Activated CD4-positive, alpha-beta memory T cell treated with anti-CD3 and anti-CD28 coated beads for 36 hours (primary cell): ENCODE measurements at regions not wholly inside any gene's neighbourhood (a gene's known extent, or its start where the extent isn't known, plus 50 kb on each side); places are given as distances from the start of the nearest gene placed in this dataset.

Experiments used
- CTCF ChIA-PET: fragments of 350-600 bp; sonication (Branson Sonifier 250); formaldehyde crosslinking; loops from one replicate; lab custom pipeline; 2021; ENCODE audit warnings: antibody characterized with exemption, inconsistent platforms; lab: Charles Lee
- POLR2A ChIA-PET: fragments of 350-600 bp; sonication (Branson Sonifier 250); formaldehyde crosslinking; loops from one replicate; lab custom pipeline; 2021; ENCODE audit warnings: antibody characterized with exemption; lab: Charles Lee
- DNase-seq: peaks from one replicate; pipeline ENCODE4 v3.0.0-alpha.2; 2020
- H3K27ac Mint-ChIP-seq: one replicate; pipeline ENCODE4 v1.8.0; 2021; ENCODE audit warnings: mixed read lengths
- H3K27me3 Mint-ChIP-seq: one replicate; pipeline ENCODE4 v1.8.0; 2021; ENCODE audit warnings: mixed read lengths
- H3K36me3 Mint-ChIP-seq: one replicate; pipeline ENCODE4 v1.8.0; 2021; ENCODE audit warnings: mixed read lengths
- H3K4me1 Mint-ChIP-seq: one replicate; pipeline ENCODE4 v1.8.0; 2021; ENCODE audit warnings: low read depth, mixed read lengths
- H3K4me3 Mint-ChIP-seq: one replicate; pipeline ENCODE4 v1.8.0; 2021; ENCODE audit warnings: mild to moderate bottlenecking, mixed read lengths
- H3K9me3 Mint-ChIP-seq: one replicate; pipeline ENCODE4 v1.8.0; 2021; ENCODE audit warnings: mixed read lengths
- intact Hi-C: fragments of 100-400 bp; cut with micrococcal nuclease; formaldehyde crosslinking; loops from one replicate; pipeline ENCODE4 v1.15.1; 2023

DNA sequence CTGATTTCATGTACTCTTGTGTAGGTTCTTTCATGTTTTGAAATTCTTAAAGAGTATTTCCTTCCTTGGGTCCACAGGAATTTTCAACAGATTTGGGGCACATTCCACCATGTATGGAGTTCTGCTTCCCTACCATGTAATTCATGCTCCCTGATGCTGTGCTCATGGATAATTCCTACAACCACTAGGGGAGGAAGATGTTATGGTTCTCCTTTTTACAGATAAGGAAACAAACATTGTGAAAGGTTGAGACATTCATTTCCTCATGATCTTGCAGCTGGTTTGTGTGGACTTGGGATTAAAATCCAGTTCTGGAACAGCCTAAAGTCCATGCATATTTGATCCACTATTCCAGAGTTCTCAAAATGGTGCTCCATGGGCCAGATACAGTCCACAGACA, 174.9 kb upstream of the FRMD4B start:
- Mint-ChIP-seq H3K4me3 (no peak overlapping the region), H3K27me3 (no peaks in the 10 kb centered on the region), H3K4me1 (no peaks in the 10 kb centered on the region), H3K36me3 (no peaks in the 10 kb centered on the region), H3K27ac (no peak overlapping the region), H3K9me3 (no peaks in the 10 kb centered on the region)
- POLR2A ChIA-PET, result no interaction called here
- CTCF ChIA-PET, result no interaction called here
- DNase-seq, result no peak
- intact Hi-C loops, result no loop called here

DNA sequence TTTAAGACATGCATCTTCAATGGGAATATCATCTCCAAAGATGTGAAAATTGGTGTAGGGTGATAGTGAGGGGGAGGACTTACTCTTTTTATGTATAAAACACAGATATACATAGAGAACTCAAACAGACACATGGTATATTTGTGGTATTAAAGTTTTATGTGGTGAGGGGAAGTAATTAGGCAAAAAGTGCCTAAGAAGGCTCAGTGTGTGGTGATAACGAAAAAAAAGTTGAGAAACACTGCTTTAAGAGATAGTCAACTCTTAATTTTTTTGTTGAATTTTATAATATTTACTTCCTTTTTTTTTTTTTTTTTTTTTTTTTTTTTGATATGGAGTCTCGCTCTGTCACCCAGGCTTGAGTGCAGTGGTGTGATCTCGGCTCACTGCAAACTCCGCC, 174.2 kb upstream of the FRMD4B start:
- Mint-ChIP-seq H3K4me1 (no peaks in the 10 kb centered on the region), H3K9me3 (no peaks in the 10 kb centered on the region), H3K4me3 (no peak overlapping the region), H3K27ac (no peak overlapping the region), H3K27me3 (no peaks in the 10 kb centered on the region), H3K36me3 (no peaks in the 10 kb centered on the region)
- ChIA-PET POLR2A (no interaction called here), CTCF (no interaction called here)
- intact Hi-C loops, result no loop called here
- DNase-seq, result no peak

DNA sequence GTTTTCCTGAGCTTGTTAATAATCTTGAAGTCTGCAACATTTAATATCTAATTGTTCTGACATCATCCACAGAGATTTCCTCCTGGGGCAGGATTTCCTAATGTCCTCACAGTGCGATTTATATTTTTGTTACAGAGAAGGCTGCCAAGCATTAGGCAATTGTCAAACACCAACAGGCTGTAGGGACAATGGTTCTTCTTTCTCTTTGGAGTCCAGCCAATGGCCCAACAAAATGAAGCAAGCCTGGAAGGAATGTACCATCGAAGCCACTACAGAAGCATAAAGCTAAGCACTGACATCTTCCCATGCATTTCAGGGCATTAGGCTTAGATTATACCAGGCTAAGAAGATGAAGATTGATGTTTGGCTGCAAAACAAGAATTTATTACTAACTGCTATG, 173.0 kb upstream of the FRMD4B start:
- POLR2A ChIA-PET, result no interaction called here
- Mint-ChIP-seq H3K4me3 (no peak overlapping the region), H3K4me1 (no peaks in the 10 kb centered on the region), H3K36me3 (no peaks in the 10 kb centered on the region), H3K27ac (no peak overlapping the region), H3K27me3 (no peaks in the 10 kb centered on the region), H3K9me3 (no peaks in the 10 kb centered on the region)
- intact Hi-C loops, result no loop called here
- DNase-seq, result no peak
- CTCF ChIA-PET, result no interaction called here

DNA sequence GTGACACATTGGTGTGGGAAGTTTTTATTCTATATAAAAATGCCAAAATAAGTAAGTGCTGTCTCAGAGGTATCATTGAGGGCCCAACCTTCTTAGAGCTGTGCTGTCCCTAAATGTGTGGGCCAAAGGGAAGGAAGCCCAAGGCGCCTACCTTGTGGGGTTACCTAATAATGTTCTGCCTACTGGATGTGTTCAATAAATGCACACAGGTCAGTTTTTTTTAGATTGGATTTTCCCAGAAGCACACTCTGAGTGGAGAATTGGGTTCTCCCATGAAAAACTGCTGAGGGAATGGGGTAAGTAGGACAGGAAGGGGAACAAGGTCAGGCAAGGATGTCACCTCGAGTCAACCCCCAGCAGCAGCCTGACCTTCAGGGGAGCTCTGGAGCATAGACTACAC, 168.7 kb upstream of the FRMD4B start:
- H3K36me3 Mint-ChIP-seq, result no peaks in the 10 kb centered on the region
- H3K27ac Mint-ChIP-seq, result no peak overlapping the region
- no peaks in the 10 kb centered on the region for H3K9me3 Mint-ChIP-seq
- intact Hi-C loops, result no loop called here
- no peaks in the 10 kb centered on the region for H3K27me3 Mint-ChIP-seq
- no peak for DNase-seq
- H3K4me3 Mint-ChIP-seq, result no peak overlapping the region
- ChIA-PET POLR2A (no interaction called here), CTCF (no interaction called here)
- no peaks in the 10 kb centered on the region for H3K4me1 Mint-ChIP-seq

DNA sequence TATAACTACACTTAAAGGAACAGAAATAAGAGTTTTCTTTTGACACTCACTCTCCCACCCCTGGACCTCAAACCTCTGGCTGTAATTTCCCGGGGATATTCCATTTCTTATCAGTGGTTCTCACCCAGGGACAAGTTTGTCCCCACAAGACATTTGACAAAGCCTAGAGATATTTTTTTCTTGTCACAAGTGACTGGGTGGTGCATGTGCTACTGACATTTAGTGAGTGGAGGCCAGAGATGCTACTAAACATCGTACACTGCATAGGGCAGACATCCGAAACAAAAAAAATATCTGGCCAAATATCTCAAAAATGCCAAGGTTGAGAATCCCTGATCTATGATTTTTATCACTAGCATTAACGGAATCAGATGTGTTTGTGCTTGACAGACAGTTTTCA, 168.0 kb upstream of the FRMD4B start:
- intact Hi-C loops, result no loop called here
- Mint-ChIP-seq H3K36me3 (no peaks in the 10 kb centered on the region), H3K27me3 (no peaks in the 10 kb centered on the region), H3K9me3 (no peaks in the 10 kb centered on the region), H3K4me3 (no peak overlapping the region), H3K4me1 (no peaks in the 10 kb centered on the region), H3K27ac (no peak overlapping the region)
- DNase-seq, result no peak
- ChIA-PET CTCF (no interaction called here), POLR2A (no interaction called here)

DNA sequence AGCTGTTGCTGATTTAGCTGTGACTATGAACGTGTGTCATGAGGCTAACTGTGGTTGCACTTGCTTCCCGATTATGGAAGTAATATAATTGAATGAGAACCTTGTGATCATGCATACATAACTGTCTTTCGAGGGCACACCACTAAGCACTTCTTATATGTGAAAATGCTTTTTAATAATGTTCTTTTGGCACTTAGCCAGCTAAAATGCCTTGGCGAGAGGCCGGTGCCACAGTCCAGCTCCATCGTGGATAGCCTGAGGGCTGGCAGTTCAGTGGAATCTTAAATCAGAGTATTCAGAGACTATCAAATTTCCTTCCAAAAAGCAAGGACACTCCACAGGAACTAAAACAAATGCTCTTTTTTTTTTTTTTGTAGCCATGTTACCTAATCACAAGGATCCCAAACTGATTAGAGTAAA, 161.6 kb upstream of the FRMD4B start:
- Mint-ChIP-seq H3K36me3 (no peaks in the 10 kb centered on the region), H3K27ac (no peak overlapping the region), H3K4me1 (peaks cover 2% of the 10 kb centered on the region), H3K4me3 (no peak overlapping the region), H3K27me3 (peaks cover 10% of the 10 kb centered on the region), H3K9me3 (no peaks in the 10 kb centered on the region)
- DNase-seq, result no peak
- POLR2A ChIA-PET, result no interaction called here
- intact Hi-C loops, result no loop called here
- CTCF ChIA-PET, result no interaction called here

DNA sequence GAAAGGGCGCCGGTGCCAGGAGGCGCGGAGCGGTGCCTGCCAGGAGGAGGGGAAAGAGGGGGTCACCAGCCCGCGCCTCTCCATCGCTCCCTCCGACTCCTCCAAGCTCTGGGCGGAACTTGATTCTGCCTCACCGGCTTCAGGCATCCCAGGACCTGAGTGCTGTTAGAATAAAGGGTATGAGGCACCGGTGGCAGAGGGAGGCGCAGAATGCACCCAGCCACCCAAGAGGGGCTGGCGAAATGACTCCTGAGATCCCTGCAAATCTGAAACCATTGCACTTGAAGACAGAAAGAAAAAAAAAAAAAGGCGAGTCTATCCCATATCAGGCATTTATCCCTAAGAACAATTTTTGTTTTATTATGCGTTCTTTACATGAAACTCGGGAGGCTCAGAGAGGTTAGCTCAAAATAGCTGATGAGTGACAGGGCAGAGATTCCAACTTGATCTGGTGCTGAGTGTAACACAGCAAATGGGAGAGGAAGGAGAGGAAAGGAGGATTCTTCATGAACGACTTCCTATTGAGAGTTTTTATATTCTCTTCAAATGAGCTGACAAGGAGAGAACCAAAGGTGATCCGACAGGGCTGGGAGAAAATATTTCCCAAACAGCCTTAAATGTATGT, 157.0 kb upstream of the FRMD4B start:
- no peaks in the 10 kb centered on the region for H3K36me3 Mint-ChIP-seq
- POLR2A ChIA-PET, result interaction anchor here (0.6 kb wide), 1 partner anchor 824 kb away, joined by 4 read pairs; no protein-coding TSS in a partner anchor
- no peak overlapping the region for H3K4me3 Mint-ChIP-seq
- CTCF ChIA-PET, result interaction anchor here (0.6 kb wide), 1 partner anchor 1393 kb away, joined by 4 read pairs; no protein-coding TSS in a partner anchor
- peaks cover 28% of the 10 kb centered on the region for H3K27me3 Mint-ChIP-seq
- H3K27ac Mint-ChIP-seq, result no peak overlapping the region
- H3K4me1 Mint-ChIP-seq, result peaks cover 7% of the 10 kb centered on the region
- no peaks in the 10 kb centered on the region for H3K9me3 Mint-ChIP-seq
- no peak for DNase-seq
- intact Hi-C loops, result no loop called here

DNA sequence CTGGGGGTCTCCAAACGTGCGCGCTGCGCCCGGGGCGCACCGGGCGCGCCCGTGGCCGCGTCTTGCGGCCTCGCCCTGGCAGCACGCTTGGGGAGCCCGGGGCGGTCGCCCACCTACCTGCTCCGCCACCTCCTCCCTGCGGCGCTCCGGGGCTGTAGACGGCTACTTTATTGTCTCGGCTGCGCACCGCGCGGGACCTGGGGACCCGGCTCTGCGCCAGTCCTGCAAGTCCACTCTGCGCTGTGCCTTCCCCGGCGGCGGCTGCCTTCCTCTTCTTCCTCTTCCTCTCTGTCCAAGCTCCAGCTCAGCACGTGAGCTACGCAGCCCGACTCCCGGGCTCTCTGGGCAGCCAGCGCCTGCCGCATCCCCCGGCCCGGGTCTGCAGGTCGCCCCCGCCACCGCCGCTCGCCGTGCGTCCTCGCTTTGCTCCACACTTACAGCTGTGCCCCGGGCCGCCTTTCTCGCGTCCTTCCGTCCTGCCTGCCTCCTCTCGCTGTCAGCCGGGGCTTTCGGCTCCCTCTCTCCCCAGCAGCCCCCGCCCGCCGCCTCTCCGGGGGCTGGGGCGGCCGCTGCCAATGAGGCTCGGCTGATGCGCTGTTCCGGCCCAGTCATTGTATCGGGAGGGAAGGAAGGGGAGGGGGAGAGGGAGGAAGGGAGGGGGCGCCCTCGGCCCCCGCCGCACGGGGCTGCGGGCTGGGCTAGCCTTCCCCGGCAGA, 156.4 kb upstream of the FRMD4B start:
- POLR2A ChIA-PET, result interaction anchor here (0.6 kb wide), 2 partner anchors 824 to 1362 kb away, joined by 3 to 4 read pairs; no protein-coding TSS in a partner anchor
- intact Hi-C loops, result no loop called here
- Mint-ChIP-seq H3K36me3 (no peaks in the 10 kb centered on the region), H3K4me3 (no peak overlapping the region), H3K27ac (no peak overlapping the region), H3K4me1 (peaks cover 7% of the 10 kb centered on the region), H3K9me3 (no peaks in the 10 kb centered on the region), H3K27me3 (peaks cover 28% of the 10 kb centered on the region)
- CTCF ChIA-PET, result no interaction called here
- DNase-seq, result no peak

DNA sequence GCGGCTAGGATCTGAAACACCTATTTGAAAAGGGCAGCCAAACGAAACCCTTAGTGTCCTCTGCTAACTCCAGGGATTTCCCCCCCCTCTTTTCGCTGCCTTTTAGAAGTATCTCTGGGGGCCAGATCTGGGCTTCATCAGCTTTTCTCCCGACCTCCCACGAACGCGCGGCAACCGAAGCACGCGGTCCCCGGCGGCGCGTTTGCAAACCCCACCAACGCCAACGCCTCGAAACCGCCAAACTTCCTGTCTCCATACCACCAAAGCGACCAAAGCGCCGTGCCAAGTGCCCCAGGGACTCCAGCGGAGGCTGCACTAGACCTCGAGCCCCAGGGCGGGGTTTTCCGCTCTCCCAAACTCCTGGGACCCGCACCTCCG, 155.8 kb upstream of the FRMD4B start:
- H3K4me3 Mint-ChIP-seq, result no peak overlapping the region

DNA sequence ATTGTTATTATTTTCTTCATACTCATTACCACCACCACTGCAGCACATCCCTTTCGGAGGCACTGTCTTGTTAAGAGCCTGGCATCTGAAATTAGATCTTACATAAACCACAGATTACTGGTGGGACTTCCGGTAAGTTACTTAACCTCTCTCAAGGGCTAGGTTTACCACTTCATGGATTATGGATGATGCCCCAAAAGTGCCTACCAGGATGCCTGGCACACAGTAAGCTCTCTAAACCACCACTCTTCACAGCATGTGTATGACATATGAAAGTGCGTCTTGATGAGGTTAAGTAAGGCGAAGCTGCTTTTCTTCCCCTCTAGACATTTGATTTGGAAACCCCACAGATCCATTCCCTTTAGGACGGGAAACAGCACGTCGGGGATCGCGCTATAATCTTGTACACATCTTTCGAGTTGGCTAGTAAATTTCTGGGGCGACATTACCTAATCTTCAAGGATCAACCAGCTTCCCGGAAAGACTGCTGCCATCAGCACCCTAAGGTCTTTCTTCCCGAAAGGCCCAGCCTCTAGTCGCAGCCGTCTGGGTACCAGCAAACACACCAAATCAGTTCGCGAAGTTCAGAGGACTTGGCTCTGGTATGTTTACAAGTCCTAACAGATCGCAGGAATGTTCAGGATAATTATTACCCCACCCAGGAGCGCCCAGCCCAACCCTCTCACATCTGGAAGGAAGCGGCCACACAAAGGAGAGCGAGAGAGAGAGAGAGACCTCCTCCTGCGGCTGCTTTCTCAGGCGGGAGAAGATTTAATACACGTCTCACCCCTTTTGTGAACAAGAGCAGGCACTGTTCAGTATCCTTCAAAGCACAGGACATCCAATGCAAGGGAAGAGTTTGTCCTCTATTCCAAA, 155.1 kb upstream of the FRMD4B start:
- CTCF ChIA-PET, result no interaction called here
- H3K9me3 Mint-ChIP-seq, result no peaks in the 10 kb centered on the region

More for the DNA sequence above, 155.8 kb upstream of the FRMD4B start:
- Mint-ChIP-seq H3K36me3 (no peaks in the 10 kb centered on the region), H3K9me3 (no peaks in the 10 kb centered on the region), H3K27ac (no peak overlapping the region), H3K4me1 (peaks cover 7% of the 10 kb centered on the region), H3K27me3 (peaks cover 28% of the 10 kb centered on the region)
- CTCF ChIA-PET, result no interaction called here
- POLR2A ChIA-PET, result interaction anchor here (0.6 kb wide), 1 partner anchor 1362 kb away, joined by 3 read pairs; no protein-coding TSS in a partner anchor
- intact Hi-C loops, result no loop called here
- no peak for DNase-seq

DNA sequence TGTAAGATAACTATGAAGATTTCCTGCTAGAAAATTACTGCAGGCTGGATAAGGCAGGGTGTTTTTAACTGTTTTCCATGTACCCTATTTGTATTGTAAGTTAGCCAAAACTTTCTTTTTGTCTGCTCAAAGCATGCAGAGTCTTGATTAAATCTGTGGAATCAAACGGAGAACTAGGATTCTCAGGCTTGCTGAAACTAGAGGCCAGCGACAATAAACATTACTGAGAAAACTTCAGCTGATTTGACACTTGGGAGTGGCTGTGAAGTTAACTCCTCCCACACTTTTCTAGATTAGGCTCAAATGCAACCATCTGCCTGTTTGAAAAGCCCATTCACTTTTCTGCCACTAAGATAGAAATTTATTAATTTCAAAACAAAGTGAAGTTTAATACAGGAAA, 153.2 kb upstream of the FRMD4B start:
- H3K36me3 Mint-ChIP-seq, result no peaks in the 10 kb centered on the region
- H3K27me3 Mint-ChIP-seq, result peaks cover 28% of the 10 kb centered on the region
- H3K27ac Mint-ChIP-seq, result no peak overlapping the region
- intact Hi-C loops, result no loop called here
- no peak overlapping the region for H3K4me3 Mint-ChIP-seq
- DNase-seq, result no peak
- H3K9me3 Mint-ChIP-seq, result no peaks in the 10 kb centered on the region
- peaks cover 7% of the 10 kb centered on the region for H3K4me1 Mint-ChIP-seq
- POLR2A ChIA-PET, result no interaction called here
- CTCF ChIA-PET, result no interaction called here

More for the DNA sequence above, 155.1 kb upstream of the FRMD4B start:
- intact Hi-C loops, result no loop called here
- H3K27me3 Mint-ChIP-seq, result peaks cover 28% of the 10 kb centered on the region
- H3K4me1 Mint-ChIP-seq, result peaks cover 7% of the 10 kb centered on the region
- no peak for DNase-seq
- POLR2A ChIA-PET, result interaction anchor here (0.6 kb wide), 1 partner anchor 1363 kb away, joined by 3 read pairs; no protein-coding TSS in a partner anchor
- no peaks in the 10 kb centered on the region for H3K36me3 Mint-ChIP-seq
- H3K4me3 Mint-ChIP-seq, result no peak overlapping the region
- no peak overlapping the region for H3K27ac Mint-ChIP-seq

DNA sequence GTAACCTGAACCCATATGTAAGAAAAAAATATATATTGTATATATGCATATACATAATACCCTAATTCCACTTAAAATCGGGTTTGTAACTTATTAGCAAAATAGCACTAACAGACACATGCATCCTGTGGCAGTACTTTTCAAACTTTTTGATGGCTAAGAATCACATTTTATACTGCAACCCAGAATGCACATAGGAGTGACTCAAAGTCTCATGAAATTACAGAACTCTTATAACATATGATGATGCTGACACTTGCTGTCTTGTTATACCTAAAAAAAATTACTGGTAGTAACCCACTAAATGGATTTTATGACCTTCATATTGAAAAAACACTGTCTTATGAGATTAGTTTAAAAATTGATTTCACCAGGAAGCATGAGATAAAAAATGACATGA, 152.4 kb upstream of the FRMD4B start:
- peaks cover 24% of the 10 kb centered on the region for H3K27me3 Mint-ChIP-seq
- peaks cover 7% of the 10 kb centered on the region for H3K4me1 Mint-ChIP-seq
- H3K4me3 Mint-ChIP-seq, result no peak overlapping the region
- H3K27ac Mint-ChIP-seq, result no peak overlapping the region
- H3K9me3 Mint-ChIP-seq, result no peaks in the 10 kb centered on the region
- H3K36me3 Mint-ChIP-seq, result no peaks in the 10 kb centered on the region
- POLR2A ChIA-PET, result no interaction called here
- CTCF ChIA-PET, result no interaction called here
- DNase-seq, result no peak
- intact Hi-C loops, result no loop called here
